ENCODE measurements at regions not wholly inside any gene's neighbourhood (a gene's known extent, or its start where the extent isn't known, plus 50 kb on each side); places are given as distances from the start of the nearest gene placed in this dataset.
"Not testable (repeated sequence)": the region's sequence is repeated elsewhere in the genome, so short reads cannot be mapped to it uniquely, and the experiment has no call there.

GRCh38 chr6:144434308-144434990, 149.3 kb downstream of the UTRN start:
- no peak for DNase-seq (ENCODE audit: low read depth)

GRCh38 chr6:144435602-144436426, 150.7 kb downstream of the UTRN start:
- DNase-seq (ENCODE audit: low read depth): no peak

GRCh38 chr6:144437105-144437504, 152.0 kb downstream of the UTRN start:
- no peak for DNase-seq (ENCODE audit: low read depth)

DNA sequence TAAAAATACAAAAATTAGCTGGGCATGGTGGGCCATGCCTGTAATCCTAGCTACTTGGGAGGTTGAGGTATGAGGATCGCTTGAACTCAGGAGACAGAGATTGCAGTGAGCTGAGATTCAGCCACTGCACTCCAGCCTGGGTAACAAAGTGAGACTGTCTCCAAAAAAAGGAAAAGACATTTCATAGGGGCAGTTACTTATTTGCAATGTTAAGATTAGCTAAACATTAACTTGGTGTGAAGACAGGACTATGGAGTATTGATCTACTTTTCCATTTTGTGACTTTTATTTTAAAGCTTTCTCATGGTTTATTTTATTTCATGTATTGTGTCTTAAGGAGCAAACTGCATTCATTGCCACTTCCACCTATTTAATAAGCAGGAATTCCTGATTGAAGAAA, 153.0 kb downstream of the UTRN start:
- DNase-seq (ENCODE audit: low read depth): no peak

- DNase-seq (ENCODE audit: low read depth): no peak
Observed at GRCh38 chr6:144439016-144439415, 153.9 kb downstream of the UTRN start.

DNA sequence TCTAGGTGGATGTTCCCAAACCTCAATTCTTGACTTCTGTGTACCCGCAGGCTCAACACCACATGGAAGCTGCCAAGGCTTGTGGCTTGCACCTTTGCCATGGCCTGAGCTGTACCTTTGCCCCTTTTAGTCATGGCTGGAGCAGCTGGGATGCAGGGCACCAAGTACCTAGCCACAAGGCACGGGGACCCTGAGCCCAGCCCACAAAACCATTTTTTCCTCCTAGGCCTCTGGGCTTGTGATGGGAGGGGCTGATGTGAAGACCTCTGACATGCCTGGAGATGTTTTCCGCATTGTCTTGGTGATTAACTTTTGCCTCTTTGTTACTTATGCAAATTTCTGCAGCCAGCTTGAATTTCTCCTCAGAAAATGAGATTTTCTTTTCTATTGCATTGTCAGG, 156.7 kb downstream of the UTRN start:
- not testable (repeated sequence) for DNase-seq (ENCODE audit: low read depth)

- DNase-seq (ENCODE audit: low read depth): no peak
Observed at GRCh38 chr6:144443157-144443556, 158.0 kb downstream of the UTRN start.

DNA sequence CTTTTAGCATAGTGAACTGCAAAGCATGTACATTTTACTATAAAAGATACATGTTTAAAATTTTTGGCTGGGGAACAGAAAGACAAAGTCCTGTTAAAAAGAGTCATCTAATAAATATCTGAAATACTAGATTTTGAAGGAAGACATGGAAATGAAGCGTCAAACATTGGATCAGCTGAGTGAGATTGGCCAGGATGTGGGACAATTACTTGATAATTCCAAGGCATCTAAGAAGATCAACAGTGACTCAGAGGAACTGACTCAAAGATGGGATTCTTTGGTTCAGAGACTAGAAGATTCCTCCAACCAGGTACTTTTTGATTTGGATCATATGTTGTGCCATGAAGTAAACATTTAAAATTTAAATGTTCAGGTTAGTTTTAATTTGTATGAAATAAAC, 162.3 kb downstream of the UTRN start:
- no peak for DNase-seq (ENCODE audit: low read depth)

GRCh38 chr6:144449218-144449617, 164.1 kb downstream of the UTRN start:
- no peak for DNase-seq (ENCODE audit: low read depth)

DNA sequence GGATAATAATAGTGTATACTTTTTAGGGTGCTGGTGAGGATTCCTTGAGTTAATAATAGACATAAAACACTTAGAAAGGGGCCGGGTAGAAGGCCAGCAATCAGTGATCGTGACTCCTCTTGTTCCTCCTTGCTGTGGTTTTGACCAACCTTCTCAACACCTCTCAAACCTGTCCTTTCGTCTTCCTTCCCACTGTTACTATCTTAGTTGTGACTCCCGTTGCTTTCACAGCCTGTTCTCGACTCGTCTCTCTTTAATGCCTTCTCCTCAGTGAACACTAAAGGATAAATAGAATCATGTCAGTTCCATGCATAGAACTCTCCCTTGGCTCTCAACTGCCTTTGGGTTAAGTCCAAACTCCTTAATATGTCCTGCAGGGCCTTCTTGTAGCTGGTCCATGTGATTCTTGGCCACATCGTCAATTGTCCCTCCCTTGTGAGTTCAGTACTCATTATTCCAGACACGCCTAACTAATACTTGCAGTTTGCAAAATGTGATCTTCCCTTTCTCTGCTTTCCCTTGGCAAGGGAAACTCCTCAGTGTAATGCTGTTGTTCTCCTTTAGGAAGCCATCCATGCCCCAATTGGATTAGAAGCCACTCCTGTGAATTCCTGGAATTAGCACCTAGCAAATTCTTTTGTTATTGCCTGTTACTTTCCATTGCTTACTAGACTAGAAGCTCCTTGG, 164.9 kb downstream of the UTRN start:
- no peak for DNase-seq (ENCODE audit: low read depth)

- DNase-seq (ENCODE audit: low read depth): no peak
Observed at GRCh38 chr6:144460327-144461095, 175.4 kb downstream of the UTRN start.

DNA sequence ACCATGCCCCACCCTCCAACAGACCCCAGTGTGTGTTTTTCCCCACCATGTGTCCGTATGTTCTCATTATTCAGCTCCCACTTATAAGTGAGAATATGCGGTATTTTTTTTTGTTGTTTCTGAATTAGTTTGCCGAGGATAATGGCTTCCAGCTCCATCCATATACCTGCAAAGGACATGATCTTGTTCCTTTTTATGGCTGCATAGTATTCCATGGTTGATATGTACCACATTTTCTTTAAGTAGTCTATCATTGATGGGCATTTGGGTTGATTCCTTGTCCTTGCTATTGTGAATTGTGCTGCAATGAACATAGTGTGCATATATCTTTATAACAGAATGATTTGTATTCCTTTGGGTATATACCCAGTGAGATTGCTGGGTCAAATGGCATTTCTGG, 176.9 kb downstream of the UTRN start:
- no peak for DNase-seq (ENCODE audit: low read depth)

- DNase-seq (ENCODE audit: low read depth): no peak
Observed at GRCh38 chr6:144466716-144467115, 181.6 kb downstream of the UTRN start.

- DNase-seq (ENCODE audit: low read depth): no peak
Observed at GRCh38 chr6:144467172-144467762, 182.1 kb downstream of the UTRN start.

DNA sequence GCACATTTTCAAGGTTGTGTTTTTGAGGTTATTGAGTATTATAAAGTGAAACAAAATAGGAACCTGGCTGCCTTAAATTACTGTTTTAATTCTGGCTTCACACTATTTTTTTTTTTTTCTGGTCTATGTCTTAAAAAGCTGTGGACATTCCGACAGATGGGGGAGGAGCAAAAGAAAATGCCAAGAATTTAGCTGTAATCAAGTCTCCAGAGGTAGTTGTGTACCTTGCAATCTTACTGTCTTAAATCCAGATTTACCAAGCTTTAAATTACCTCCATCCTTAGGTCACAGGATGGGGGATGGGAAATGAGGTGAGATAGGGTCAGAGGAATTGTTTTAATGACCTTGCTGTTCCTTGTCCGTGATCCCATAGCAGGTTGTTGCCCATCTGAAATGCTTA, 182.8 kb downstream of the UTRN start:
- no peak for DNase-seq (ENCODE audit: low read depth)

DNA sequence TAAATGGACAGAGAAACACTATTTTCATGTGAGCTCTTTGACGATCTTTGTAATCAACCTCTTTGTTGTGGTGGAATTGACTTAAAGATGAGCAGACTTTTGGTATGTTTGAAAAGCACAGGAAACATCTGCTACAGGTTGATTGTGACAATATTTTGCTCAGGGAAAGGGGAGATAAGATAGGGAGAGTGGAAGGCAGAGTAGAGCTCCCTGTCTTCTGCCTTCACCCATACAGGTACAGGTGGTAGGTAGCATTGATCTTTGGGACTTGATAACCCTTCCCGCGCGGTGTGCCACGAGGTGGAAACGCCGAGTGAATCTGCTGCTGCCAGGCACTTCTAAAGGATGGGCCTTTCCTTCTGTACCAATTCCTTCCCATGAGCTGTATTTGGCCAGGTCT, 183.6 kb downstream of the UTRN start:
- DNase-seq (ENCODE audit: low read depth): no peak

DNA sequence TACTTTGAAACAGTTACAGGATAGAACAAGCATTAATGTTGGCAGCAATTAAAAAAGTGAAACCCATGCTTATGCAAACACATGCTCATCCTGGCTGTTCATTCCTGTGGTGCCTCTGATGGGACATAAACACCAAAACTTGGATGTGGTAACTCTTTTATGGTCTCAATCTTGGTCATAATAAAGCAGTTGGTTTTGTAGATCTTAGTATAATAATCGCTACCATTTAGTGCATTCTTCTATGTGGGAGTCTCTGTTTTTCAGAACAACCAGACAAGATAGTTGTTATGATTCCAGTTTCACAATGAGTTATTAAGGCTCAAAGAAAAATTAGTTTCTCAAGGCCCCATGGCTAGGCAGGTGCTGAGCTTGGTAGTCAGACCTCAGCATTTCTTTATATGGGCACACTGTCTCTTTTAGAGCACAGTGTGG, 184.0 kb downstream of the UTRN start:
- DNase-seq (ENCODE audit: low read depth): no peak

DNA sequence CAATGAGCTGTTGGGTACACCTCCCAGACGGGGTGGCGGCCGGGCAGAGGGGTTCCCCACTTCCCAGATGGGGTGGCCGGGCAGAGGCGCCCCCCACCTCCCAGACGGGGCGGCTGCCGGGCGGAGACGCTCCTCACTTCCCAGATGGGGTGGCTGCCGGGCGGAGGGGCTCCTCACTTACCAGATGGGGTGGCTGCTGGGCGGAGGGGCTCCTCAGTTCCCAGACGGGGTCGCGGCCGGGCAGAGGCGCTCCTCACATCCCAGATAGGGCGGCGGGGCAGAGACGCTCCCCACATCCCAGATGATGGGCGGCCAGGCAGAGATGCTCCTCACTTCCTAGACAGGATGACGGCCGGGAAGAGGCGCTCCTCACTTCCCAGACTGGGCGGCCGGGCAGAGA, 185.1 kb downstream of the UTRN start:
- not testable (repeated sequence) for DNase-seq (ENCODE audit: low read depth)

- no peak for DNase-seq (ENCODE audit: low read depth)
Observed at GRCh38 chr6:144471986-144472385, 186.9 kb downstream of the UTRN start.

- DNase-seq (ENCODE audit: low read depth): no peak
Observed at GRCh38 chr6:144474290-144474689, 189.2 kb downstream of the UTRN start.

GRCh38 chr6:144474904-144475303, 189.8 kb downstream of the UTRN start:
- no peak for DNase-seq (ENCODE audit: low read depth)

- DNase-seq (ENCODE audit: low read depth): no peak
Observed at GRCh38 chr6:144475411-144475810, 190.3 kb downstream of the UTRN start.

Measured in activated gamma-delta T cell treated with anti-CD3 and anti-CD28 coated beads, Interleukin-2, amount 50 U/mL, for 16 hours (primary cell).